Mesenchymal stem cell (in vitro differentiated cells and primary cell): ENCODE measurements at regions not wholly inside any gene's neighbourhood (a gene's known extent, or its start where the extent isn't known, plus 50 kb on each side); places are given as distances from the start of the nearest gene placed in this dataset.

ENCODE experiments used
- DNase-seq: peaks from one replicate; pipeline ENCODE4 v3.0.0-alpha.2; 2013
- H2AFZ ChIP-seq: one replicate; pipeline ENCODE4 v1.6.1; 2013; ENCODE audit warnings: low read depth, mild to moderate bottlenecking, control low read depth, inconsistent platforms, low read length, moderate library complexity
- H2AK5ac ChIP-seq: 2 replicates; pipeline ENCODE4 v1.6.1; 2013; ENCODE audit warnings: low read length, moderate library complexity, mild to moderate bottlenecking, inconsistent platforms; ENCODE audit not compliant: severe bottlenecking
- H2BK120ac ChIP-seq: one replicate; pipeline ENCODE4 v1.6.1; 2013; ENCODE audit warnings: low read depth, mild to moderate bottlenecking, inconsistent platforms, low read length, moderate library complexity
- H2BK12ac ChIP-seq, 2 experiments: one replicate each; pipeline ENCODE4 v1.6.1; 2013; ENCODE audit warnings: inconsistent platforms in 2 of 2, low read length in 2 of 2, mild to moderate bottlenecking in 2 of 2, moderate library complexity in 2 of 2, control low read depth in 1 of 2
- H2BK15ac ChIP-seq: one replicate; pipeline ENCODE4 v1.6.1; 2013; ENCODE audit warnings: mild to moderate bottlenecking, low read depth, inconsistent platforms; ENCODE audit not compliant: poor library complexity, severe bottlenecking
- H2BK5ac ChIP-seq: 2 replicates; pipeline ENCODE4 v1.6.1; 2013; ENCODE audit warnings: low read depth, mild to moderate bottlenecking, low read length, control low read depth, inconsistent platforms; ENCODE audit not compliant: poor library complexity, severe bottlenecking
- H3K14ac ChIP-seq, 2 experiments: one replicate each; pipeline ENCODE4 v1.6.1; 2013; ENCODE audit warnings: inconsistent platforms in 2 of 2, low read length in 2 of 2, control low read depth in 1 of 2, mild to moderate bottlenecking in 1 of 2, moderate library complexity in 1 of 2
- H3K18ac ChIP-seq, 2 experiments: one replicate each; pipeline ENCODE4 v1.6.1; 2013; ENCODE audit warnings: inconsistent platforms in 2 of 2, low read length in 2 of 2, control low read depth in 1 of 2, low read depth in 1 of 2, mild to moderate bottlenecking in 1 of 2
- H3K23ac ChIP-seq, 2 experiments: one replicate each; pipeline ENCODE4 v1.6.1; 2013; ENCODE audit warnings: inconsistent platforms in 2 of 2, low read length in 2 of 2, mild to moderate bottlenecking in 2 of 2, moderate library complexity in 2 of 2, control low read depth in 1 of 2
- H3K27ac ChIP-seq: 2 replicates; pipeline ENCODE4 v1.5.1; 2013; ENCODE audit warnings: mild to moderate bottlenecking, moderate library complexity, low read length, control low read depth, inconsistent platforms; ENCODE audit not compliant: poor library complexity, severe bottlenecking
- H3K27me3 ChIP-seq, 2 experiments: 2 replicates each; pipeline versions ENCODE4 v1.6.1 to v1.7.0; 2013; ENCODE audit warnings: low read length in 2 of 2, mild to moderate bottlenecking in 2 of 2, moderate library complexity in 2 of 2, control low read depth in 1 of 2, inconsistent platforms in 1 of 2; ENCODE audit not compliant: control insufficient read depth in 1 of 2, insufficient read depth in 1 of 2
- H3K36me3 ChIP-seq, 2 experiments: 2 replicates each; pipeline versions ENCODE4 v1.6.1 to v1.7.0; 2013; ENCODE audit warnings: low read length in 2 of 2, control low read depth in 1 of 2, inconsistent platforms in 1 of 2, low read depth in 1 of 2, mild to moderate bottlenecking in 1 of 2; ENCODE audit not compliant: insufficient read depth in 2 of 2, control insufficient read depth in 1 of 2
- H3K4ac ChIP-seq, 2 experiments: one replicate each; pipeline ENCODE4 v1.6.1; 2013; ENCODE audit warnings: inconsistent platforms in 2 of 2, low read length in 2 of 2, mild to moderate bottlenecking in 2 of 2, moderate library complexity in 2 of 2, control low read depth in 1 of 2, low read depth in 1 of 2
- H3K4me1 ChIP-seq: 2 replicates; pipeline ENCODE4 v1.6.1; 2013; ENCODE audit warnings: low read depth, low read length, control low read depth; ENCODE audit not compliant: control insufficient read depth, insufficient read depth
- H3K4me2 ChIP-seq: 2 replicates; pipeline ENCODE4 v1.6.1; 2013; ENCODE audit warnings: low read length, mild to moderate bottlenecking, inconsistent platforms; ENCODE audit not compliant: poor library complexity, severe bottlenecking
- H3K4me3 ChIP-seq, 2 experiments: 2 replicates each; pipeline versions ENCODE4 v1.5.1 to v1.7.0; 2013; ENCODE audit warnings: low read length in 2 of 2, mild to moderate bottlenecking in 2 of 2, control low read depth in 1 of 2, low read depth in 1 of 2; ENCODE audit not compliant: insufficient read depth in 1 of 2
- H3K79me1 ChIP-seq: replicated peaks from 2 replicates; pipeline ENCODE4 v1.6.1; 2013; ENCODE audit warnings: mild to moderate bottlenecking, control low read depth, low read length, inconsistent platforms; ENCODE audit not compliant: poor library complexity, severe bottlenecking
- H3K9ac ChIP-seq: 2 replicates; pipeline ENCODE4 v1.7.0; 2013; ENCODE audit warnings: mild to moderate bottlenecking, low read length, moderate library complexity
- H3K9me3 ChIP-seq: 2 replicates; pipeline ENCODE4 v1.7.0; 2013; ENCODE audit warnings: mild to moderate bottlenecking, low read length; ENCODE audit not compliant: control insufficient read depth
- H4K8ac ChIP-seq: one replicate; pipeline ENCODE4 v1.6.1; 2013; ENCODE audit warnings: inconsistent platforms, mild to moderate bottlenecking, low read length, moderate library complexity
- H4K91ac ChIP-seq: one replicate; pipeline ENCODE4 v1.6.1; 2013; ENCODE audit warnings: mild to moderate bottlenecking, low read length, inconsistent platforms
- WGBS: methylation state at CpG from one replicate; pipeline ENCODE4 v1.1.7; 2013; ENCODE audit warnings: mixed read lengths; 5-methylcytosine and 5-hydroxymethylcytosine counted together

- Histone ChIP-seq H2AFZ (no peak overlapping the region), H2BK12ac (no peak overlapping the region), H2BK15ac (no peak overlapping the region), H2AK5ac (no peak overlapping the region), H3K79me1 (peaks cover 12% of the 10 kb centered on the region), H4K8ac (no peak overlapping the region), H3K27me3 (no peaks in the 10 kb centered on the region), H3K9me3 (no peaks in the 10 kb centered on the region), H3K36me3 (peaks cover 3 to 22% of the 10 kb centered on the region in 2 experiments), H3K4me1 (no peaks in the 10 kb centered on the region), H3K23ac (no peak overlapping the region), H2BK5ac (no peak overlapping the region), H4K91ac (no peak overlapping the region), H3K27ac (no peak overlapping the region), H3K4ac (no peak overlapping the region), H3K4me2 (no peak overlapping the region), H3K14ac (no peak overlapping the region), H2BK120ac (no peak overlapping the region), H3K18ac (no peak overlapping the region), H3K4me3 (no peak overlapping the region), H3K9ac (no peak overlapping the region)
- no peak for DNase-seq
Measured at GRCh38 chr17:63338272-63338671, 107.8 kb downstream of the CYB561 start.

DNA sequence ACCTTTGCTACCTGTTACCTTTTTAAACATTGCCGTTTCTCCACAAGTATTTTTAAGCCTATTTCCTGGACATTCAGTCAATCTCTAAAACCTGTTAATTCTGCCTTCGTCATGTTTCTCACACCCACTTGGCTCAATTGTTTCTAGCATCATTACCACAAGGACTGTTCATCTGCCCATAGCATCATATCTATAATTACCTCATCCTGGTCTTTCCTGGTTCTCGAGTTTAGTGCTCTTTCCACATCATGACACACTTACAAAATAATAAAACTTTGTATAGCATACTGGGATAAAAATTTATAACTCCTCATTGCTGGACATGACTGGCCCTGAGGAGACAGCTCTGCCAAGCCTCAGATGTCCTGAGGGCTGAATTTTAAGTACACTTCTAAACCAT is 104.8 kb downstream of the CYB561 start:
- no peak overlapping the region for H3K27ac ChIP-seq
- no peaks in the 10 kb centered on the region for H3K27me3 ChIP-seq
- no peak overlapping the region for H3K18ac ChIP-seq
- H3K14ac ChIP-seq = no peak overlapping the region
- no peak overlapping the region for H4K8ac ChIP-seq
- 94% methylated on average over 3 of the region's 3 CpGs for WGBS
- no peak overlapping the region for H2BK5ac ChIP-seq
- no peak overlapping the region for H4K91ac ChIP-seq
- peaks cover 1% of the 10 kb centered on the region for H3K4me1 ChIP-seq
- no peak overlapping the region for H3K4ac ChIP-seq
- H3K23ac ChIP-seq = no peak overlapping the region
- H2AFZ ChIP-seq = no peak overlapping the region
- H2BK120ac ChIP-seq = no peak overlapping the region
- H2BK15ac ChIP-seq = no peak overlapping the region
- H3K4me2 ChIP-seq = no peak overlapping the region
- H3K4me3 ChIP-seq = no peak overlapping the region
- no peaks in the 10 kb centered on the region for H3K9me3 ChIP-seq
- H2AK5ac ChIP-seq = no peak overlapping the region
- H3K9ac ChIP-seq = no peak overlapping the region
- no peak for DNase-seq
- no peak overlapping the region for H2BK12ac ChIP-seq
- H3K79me1 ChIP-seq = peaks cover 17% of the 10 kb centered on the region
- H3K36me3 ChIP-seq = peaks cover 5 to 31% of the 10 kb centered on the region in 2 experiments

- 100% methylated on average over 1 of the region's 1 CpG for WGBS
- Histone ChIP-seq H3K9ac (no peak overlapping the region), H4K91ac (no peak overlapping the region), H3K4ac (no peak overlapping the region), H3K36me3 (peaks cover 7 to 42% of the 10 kb centered on the region in 2 experiments), H3K23ac (no peak overlapping the region), H3K18ac (no peak overlapping the region), H3K27ac (no peak overlapping the region), H3K4me3 (no peak overlapping the region), H2BK12ac (no peak overlapping the region), H2BK120ac (no peak overlapping the region), H3K14ac (no peak overlapping the region), H3K9me3 (no peaks in the 10 kb centered on the region), H3K79me1 (peaks cover 17% of the 10 kb centered on the region), H3K4me2 (no peak overlapping the region), H2BK15ac (no peak overlapping the region), H3K27me3 (no peaks in the 10 kb centered on the region), H2AK5ac (no peak overlapping the region), H4K8ac (no peak overlapping the region), H2AFZ (no peak overlapping the region), H2BK5ac (no peak overlapping the region), H3K4me1 (peaks cover 1% of the 10 kb centered on the region)
- no peak for DNase-seq
Measured at GRCh38 chr17:63344383-63344782, 101.7 kb downstream of the CYB561 start.

- H2BK12ac ChIP-seq = no peak overlapping the region
Measured at GRCh38 chr17:63345611-63346010, 100.5 kb downstream of the CYB561 start.

More at GRCh38 chr17:63345611-63346010, 100.5 kb downstream of the CYB561 start:
- DNase-seq = no peak
- Histone ChIP-seq H3K23ac (no peak overlapping the region), H2AK5ac (no peak overlapping the region), H3K9ac (peak overlapping the region; percentile 1), H3K18ac (no peak overlapping the region), H3K36me3 (peaks cover 4 to 34% of the 10 kb centered on the region in 2 experiments), H2BK5ac (no peak overlapping the region), H3K4me1 (peaks cover 1% of the 10 kb centered on the region), H3K27me3 (no peaks in the 10 kb centered on the region), H2BK120ac (no peak overlapping the region), H3K27ac (no peak overlapping the region), H3K4me2 (no peak overlapping the region), H2BK15ac (no peak overlapping the region), H3K14ac (no peak overlapping the region), H3K4me3 (no peak overlapping the region), H2AFZ (no peak overlapping the region), H3K9me3 (no peaks in the 10 kb centered on the region), H4K91ac (no peak overlapping the region), H3K4ac (no peak overlapping the region), H4K8ac (no peak overlapping the region), H3K79me1 (peaks cover 20% of the 10 kb centered on the region)
- WGBS = no CpG with 5 or more reads among the region's 1 CpG
